ENCODE measurements at regions not wholly inside any gene's neighbourhood (a gene's known extent, or its start where the extent isn't known, plus 50 kb on each side); places are given as distances from the start of the nearest gene placed in this dataset.

GRCh38 chr15:19988094-19988660 is 553.4 kb downstream of the GOLGA6L6 start:
- H3K4me3 ChIP-seq: no peak overlapping the region
- no peak overlapping the region for H3K27ac ChIP-seq
- intact Hi-C loops (cut with DNase I): no loop called here
- peaks cover 0 to 25% (median 0%) of the 10 kb centered on the region in 11 donors for H3K9me3 ChIP-seq
- DNase-seq: no peak
- H3K36me3 ChIP-seq: no peaks in the 10 kb centered on the region
- 55 to 57% methylated on average over 5 of the region's 5 CpGs for WGBS, 2 donors
- no peaks in the 10 kb centered on the region for H3K4me1 ChIP-seq
- no peak for TF ChIP-seq CTCF (IDR thresholded peaks at IDR 0.05)
- peaks cover 0 to 6% (median 0%) of the 10 kb centered on the region in 7 donors for H3K27me3 ChIP-seq
- no peak for ATAC-seq

DNA sequence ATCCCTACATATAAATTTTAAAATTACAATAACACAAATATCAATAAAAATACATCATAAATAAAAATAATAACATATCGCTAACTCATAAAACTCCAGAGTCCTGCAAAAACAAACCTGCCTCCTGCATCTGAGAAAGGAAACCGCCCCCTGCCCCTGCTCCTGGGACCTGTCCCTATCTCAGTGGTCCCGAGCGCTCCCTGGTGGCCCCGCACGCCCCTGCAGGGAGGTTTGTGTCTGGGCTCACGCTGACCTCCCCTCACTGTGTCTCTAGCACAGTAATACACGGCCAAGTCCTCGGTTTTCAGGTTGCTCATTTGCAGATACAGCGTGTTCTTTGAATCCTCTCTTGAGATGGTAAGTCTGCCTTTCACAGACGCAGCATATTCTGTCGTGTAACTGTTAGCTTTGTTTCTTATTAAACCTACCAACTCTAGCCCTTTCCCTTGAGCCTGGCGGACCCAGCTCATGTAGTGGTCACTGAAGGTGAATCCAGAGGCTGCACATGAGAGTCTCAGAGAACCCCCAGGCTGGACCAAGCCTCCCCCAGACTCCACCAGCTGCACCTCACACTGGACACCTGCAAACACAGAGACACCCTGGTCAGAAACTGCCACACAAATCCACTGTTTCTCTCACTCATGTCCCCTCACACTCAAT is 554.1 kb downstream of the GOLGA6L6 start:
- no peaks in the 10 kb centered on the region for H3K4me1 ChIP-seq
- intact Hi-C loops (cut with DNase I): no loop called here
- peak in 1 of 9 donors; percentile 10 for TF ChIP-seq CTCF (IDR thresholded peaks at IDR 0.05)
- no peaks in the 10 kb centered on the region for H3K36me3 ChIP-seq
- H3K9me3 ChIP-seq: peaks cover 0 to 25% (median 0%) of the 10 kb centered on the region in 11 donors
- WGBS, 2 donors: 25 to 29% methylated on average over 13 of the region's 13 CpGs
- ATAC-seq (no peak), DNase-seq (no peak)
- peaks cover 0 to 6% (median 0%) of the 10 kb centered on the region in 7 donors for H3K27me3 ChIP-seq
- no peak overlapping the region for H3K4me3 ChIP-seq
- H3K27ac ChIP-seq: no peak overlapping the region

DNA sequence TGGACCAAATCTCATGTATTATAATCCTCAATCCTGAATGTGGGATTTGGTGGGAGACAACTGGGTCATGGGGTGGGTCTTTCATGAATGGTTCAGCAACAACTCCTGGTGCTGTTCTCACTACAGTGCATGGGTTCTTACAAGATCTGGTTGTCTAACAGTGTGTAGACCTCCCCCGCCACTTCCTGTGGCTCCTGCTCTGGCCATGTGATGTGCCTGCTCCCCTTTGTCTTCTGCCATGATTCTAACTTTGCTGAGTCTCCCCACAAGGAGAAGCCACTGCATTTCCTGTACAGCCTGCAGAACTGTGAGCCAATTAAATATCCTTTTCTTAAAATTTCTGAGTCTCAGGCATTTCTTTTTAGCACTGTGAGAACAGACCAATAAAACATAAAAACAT is 557.5 kb downstream of the GOLGA6L6 start:
- WGBS, 2 donors: 41 to 44% methylated on average over 1 of the region's 1 CpG
- Histone ChIP-seq H3K9me3 (peaks cover 0 to 7% (median 0%) of the 10 kb centered on the region in 11 donors), H3K27me3 (peaks cover 0 to 6% (median 0%) of the 10 kb centered on the region in 7 donors), H3K4me3 (no peak overlapping the region), H3K36me3 (no peaks in the 10 kb centered on the region), H3K27ac (no peak overlapping the region), H3K4me1 (no peaks in the 10 kb centered on the region)
- DNase-seq (no peak), ATAC-seq (no peak)
- intact Hi-C loops (cut with DNase I): no loop called here
- TF ChIP-seq CTCF (IDR thresholded peaks at IDR 0.05): no peak

- no peak for TF ChIP-seq CTCF (IDR thresholded peaks at IDR 0.05)
Measured at GRCh38 chr15:19974998-19975397, 566.6 kb downstream of the GOLGA6L6 start.

More at GRCh38 chr15:19974998-19975397, 566.6 kb downstream of the GOLGA6L6 start:
- intact Hi-C loops (cut with DNase I): no loop called here
- H3K9me3 ChIP-seq: no peaks in the 10 kb centered on the region
- H3K4me1 ChIP-seq: no peaks in the 10 kb centered on the region
- H3K36me3 ChIP-seq: no peaks in the 10 kb centered on the region
- H3K27me3 ChIP-seq: no peaks in the 10 kb centered on the region
- ATAC-seq (no peak), DNase-seq (no peak)
- H3K27ac ChIP-seq: no peak overlapping the region
- 66 to 71% methylated on average over 2 of the region's 2 CpGs for WGBS, 2 donors
- no peak overlapping the region for H3K4me3 ChIP-seq
